Keratinocyte (primary cell): ENCODE measurements at regions not wholly inside any gene's neighbourhood (a gene's known extent, or its start where the extent isn't known, plus 50 kb on each side); places are given as distances from the start of the nearest gene placed in this dataset.

Experiments used
- DNase-seq: peaks from one replicate; pipeline ENCODE4 v3.0.0-alpha.2; 2011; ENCODE audit warnings: low read depth, missing footprints, low spot score
- FAIRE-seq: peaks from 2 replicates; lab custom pipeline; 2011; peaks lifted over from hg19 to GRCh38; lab: Jason Lieb, UNC
- H2AFZ ChIP-seq: 2 replicates; pipeline ENCODE4 v1.6.0; 2012; ENCODE audit warnings: low read length, control low read depth, inconsistent platforms; ENCODE audit not compliant: control insufficient read depth
- H3K27ac ChIP-seq: 2 replicates; pipeline ENCODE4 v1.5.1; 2011; ENCODE audit warnings: low read length; ENCODE audit not compliant: control insufficient read depth, insufficient read depth
- H3K27me3 ChIP-seq: 3 replicates; pipeline ENCODE4 v1.6.0; 2011; ENCODE audit warnings: low read length; ENCODE audit not compliant: control insufficient read depth, insufficient read depth; ENCODE audit errors: extremely low read depth
- H3K36me3 ChIP-seq, 2 experiments: 2 replicates in 1 of 2; 3 replicates in 1 of 2; pipeline ENCODE4 v1.5.1; 2011; ENCODE audit warnings: low read length in 2 of 2, mild to moderate bottlenecking in 1 of 2; ENCODE audit not compliant: control insufficient read depth in 2 of 2, insufficient read depth in 2 of 2; ENCODE audit errors: extremely low read depth in 1 of 2
- H3K4me1 ChIP-seq: 3 replicates; pipeline ENCODE4 v1.5.1; 2011; ENCODE audit warnings: low read length; ENCODE audit not compliant: control insufficient read depth, insufficient read depth; ENCODE audit errors: extremely low read depth
- H3K4me2 ChIP-seq: 3 replicates; pipeline ENCODE4 v1.6.0; 2011; ENCODE audit warnings: low read depth, low read length; ENCODE audit not compliant: control insufficient read depth, insufficient read depth; ENCODE audit errors: extremely low read depth
- H3K4me3 ChIP-seq, 3 experiments: fragments of 200-600 bp in 1 of 3; sonication (generic) in 1 of 3; 2 replicates in 2 of 3; 3 replicates in 1 of 3; pipeline ENCODE4 v1.5.1; 2011 to 2016; ENCODE audit warnings: low read length in 3 of 3, mild to moderate bottlenecking in 3 of 3, control low read depth in 2 of 3, inconsistent platforms in 1 of 3, low read depth in 1 of 3, mixed read lengths in 1 of 3, mixed run types in 1 of 3, moderate library complexity in 1 of 3; ENCODE audit not compliant: control insufficient read depth in 2 of 3, insufficient read depth in 2 of 3; ENCODE audit errors: extremely low read depth in 1 of 3
- H3K79me2 ChIP-seq: 2 replicates; pipeline ENCODE4 v1.6.0; 2012; ENCODE audit warnings: low read length; ENCODE audit not compliant: control insufficient read depth, insufficient read depth
- H3K9ac ChIP-seq: 3 replicates; pipeline ENCODE4 v1.6.0; 2011; ENCODE audit warnings: low read length; ENCODE audit not compliant: control insufficient read depth, insufficient read depth; ENCODE audit errors: extremely low read depth
- H3K9me1 ChIP-seq: 3 replicates; pipeline ENCODE4 v1.6.0; 2011; ENCODE audit warnings: low read length; ENCODE audit not compliant: control insufficient read depth, insufficient read depth; ENCODE audit errors: extremely low read depth
- H3K9me3 ChIP-seq: 2 replicates; pipeline ENCODE4 v1.5.1; 2012; ENCODE audit warnings: low read depth, low read length; ENCODE audit not compliant: control insufficient read depth
- H4K20me1 ChIP-seq: 3 replicates; pipeline ENCODE4 v1.6.0; 2011; ENCODE audit warnings: low read length; ENCODE audit not compliant: control insufficient read depth, insufficient read depth; ENCODE audit errors: extremely low read depth
- EZH2 ChIP-seq: IDR thresholded peaks from one replicate; pipeline ENCODE4 v1.6.1; 2012; ENCODE audit warnings: inconsistent platforms, mild to moderate bottlenecking, low read length, moderate library complexity
- dilution Hi-C: fragments of 300-500 bp; cut with MboI; formaldehyde crosslinking; loops from one replicate; pipeline ENCODE4 v1.7.0; 2020; ENCODE audit warnings: low sequenced_read_pairs; ENCODE audit not compliant: extremely low pct_ligation_motif_present
- TF ChIP-seq, protein P1 (sequence below), 3 experiments: IDR thresholded peaks in 1 of 3; conservative IDR thresholded peaks in 1 of 3; optimal IDR thresholded peaks in 1 of 3; 2 replicates in 2 of 3; 3 replicates in 1 of 3; pipeline versions ENCODE3 to v1.5.1; 2011; ENCODE audit warnings: low read length in 3 of 3, mild to moderate bottlenecking in 3 of 3, moderate library complexity in 2 of 3, control low read depth in 1 of 3, inconsistent platforms in 1 of 3; ENCODE audit not compliant: insufficient read depth in 2 of 3; ENCODE audit errors: extremely low read depth in 1 of 3

DNA sequence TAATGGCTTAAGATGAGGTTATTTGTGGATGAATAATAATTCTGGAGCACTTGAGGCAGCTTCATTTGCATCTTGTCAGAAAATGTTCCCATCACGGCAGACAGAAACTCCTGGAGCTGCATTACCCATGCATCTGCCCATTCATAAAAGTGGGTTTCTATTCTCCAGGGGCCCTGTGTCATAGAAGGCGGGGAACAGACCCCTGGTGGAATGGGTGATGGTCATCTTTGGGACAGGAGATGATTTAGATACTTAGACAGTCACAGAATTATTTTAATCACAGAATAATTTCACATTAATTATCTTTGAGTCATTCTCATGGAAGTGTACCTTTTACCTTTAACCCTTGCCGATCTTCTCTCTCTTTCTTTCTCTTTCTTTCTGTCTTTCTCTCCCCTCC lies 980.7 kb upstream of the TMEM132C start:
- DNase-seq (no peak), FAIRE-seq (no peak)
- peaks cover 15% of the 10 kb centered on the region for H3K4me1 ChIP-seq
- H2AFZ ChIP-seq = no peak overlapping the region
- dilution Hi-C loops = no loop called here
- H3K9me3 ChIP-seq = no peaks in the 10 kb centered on the region
- H3K27me3 ChIP-seq = no peaks in the 10 kb centered on the region
- no peak overlapping the region for H3K4me3 ChIP-seq
- H3K27ac ChIP-seq = no peak overlapping the region
- no peaks in the 10 kb centered on the region for H3K79me2 ChIP-seq
- no peaks in the 10 kb centered on the region for H3K36me3 ChIP-seq
- no peak overlapping the region for H3K4me2 ChIP-seq
- no peaks in the 10 kb centered on the region for H4K20me1 ChIP-seq
- H3K9ac ChIP-seq = no peak overlapping the region
- H3K9me1 ChIP-seq = no peaks in the 10 kb centered on the region
- no peak for TF ChIP-seq EZH2
- TF ChIP-seq, protein P1, sequence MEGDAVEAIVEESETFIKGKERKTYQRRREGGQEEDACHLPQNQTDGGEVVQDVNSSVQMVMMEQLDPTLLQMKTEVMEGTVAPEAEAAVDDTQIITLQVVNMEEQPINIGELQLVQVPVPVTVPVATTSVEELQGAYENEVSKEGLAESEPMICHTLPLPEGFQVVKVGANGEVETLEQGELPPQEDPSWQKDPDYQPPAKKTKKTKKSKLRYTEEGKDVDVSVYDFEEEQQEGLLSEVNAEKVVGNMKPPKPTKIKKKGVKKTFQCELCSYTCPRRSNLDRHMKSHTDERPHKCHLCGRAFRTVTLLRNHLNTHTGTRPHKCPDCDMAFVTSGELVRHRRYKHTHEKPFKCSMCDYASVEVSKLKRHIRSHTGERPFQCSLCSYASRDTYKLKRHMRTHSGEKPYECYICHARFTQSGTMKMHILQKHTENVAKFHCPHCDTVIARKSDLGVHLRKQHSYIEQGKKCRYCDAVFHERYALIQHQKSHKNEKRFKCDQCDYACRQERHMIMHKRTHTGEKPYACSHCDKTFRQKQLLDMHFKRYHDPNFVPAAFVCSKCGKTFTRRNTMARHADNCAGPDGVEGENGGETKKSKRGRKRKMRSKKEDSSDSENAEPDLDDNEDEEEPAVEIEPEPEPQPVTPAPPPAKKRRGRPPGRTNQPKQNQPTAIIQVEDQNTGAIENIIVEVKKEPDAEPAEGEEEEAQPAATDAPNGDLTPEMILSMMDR (optimal IDR thresholded peaks at IDR 0.05 in 1 of 3, IDR thresholded peaks at IDR 0.05 in 1 of 3, conservative IDR thresholded peaks at IDR 0.05 in 1 of 3; ENCODE audit: extremely low read depth in 1 of 3, insufficient read depth in 2 of 3, low read length in 3 of 3) = no peak

- TF ChIP-seq EZH2 = no peak
- TF ChIP-seq, protein P1 (optimal IDR thresholded peaks at IDR 0.05 in 1 of 3, IDR thresholded peaks at IDR 0.05 in 1 of 3, conservative IDR thresholded peaks at IDR 0.05 in 1 of 3; ENCODE audit: extremely low read depth in 1 of 3, insufficient read depth in 2 of 3, low read length in 3 of 3) = no peak
- no peak overlapping the region for H3K9ac ChIP-seq
- H3K27me3 ChIP-seq = no peaks in the 10 kb centered on the region
- no peak overlapping the region for H3K4me2 ChIP-seq
- H3K36me3 ChIP-seq = no peaks in the 10 kb centered on the region
- no peak for DNase-seq
- no peaks in the 10 kb centered on the region for H4K20me1 ChIP-seq
- no peak for FAIRE-seq
- no peak overlapping the region for H3K4me3 ChIP-seq
- no peak overlapping the region for H2AFZ ChIP-seq
- H3K4me1 ChIP-seq = peaks cover 15% of the 10 kb centered on the region
- H3K79me2 ChIP-seq = no peaks in the 10 kb centered on the region
- no peaks in the 10 kb centered on the region for H3K9me1 ChIP-seq
- H3K27ac ChIP-seq = no peak overlapping the region
- H3K9me3 ChIP-seq = no peaks in the 10 kb centered on the region
- dilution Hi-C loops = no loop called here
Observed at GRCh38 chr12:127287256-127287655, 979.7 kb upstream of the TMEM132C start.
